Frontal cortex (tissue), 4 donors: ENCODE measurements at regions not wholly inside any gene's neighbourhood (a gene's known extent, or its start where the extent isn't known, plus 50 kb on each side); places are given as distances from the start of the nearest gene placed in this dataset. TPM values are rescaled to one million over a fixed set of nuclear protein-coding genes. Genes with fewer than 3 reads are reported as not detected.

Experiments used
- DNase-seq, 2 donors: peaks; one replicate each; pipeline ENCODE4 v3.0.0; 2012; ENCODE audit warnings: low spot score in 2 of 2
- FAIRE-seq: peaks from 2 replicates; lab custom pipeline; 2012; peaks lifted over from hg19 to GRCh38; lab: Jason Lieb, UNC
- small RNA-seq: library from RNA; depleted of rRNA; stranded (forward); fragments of <200 nt; gene quantifications from one replicate; pipeline ENCODE3, GENCODE V24; 2014
- donor health status: control.
- donor health status: control.
- donor health status: control.

DNA sequence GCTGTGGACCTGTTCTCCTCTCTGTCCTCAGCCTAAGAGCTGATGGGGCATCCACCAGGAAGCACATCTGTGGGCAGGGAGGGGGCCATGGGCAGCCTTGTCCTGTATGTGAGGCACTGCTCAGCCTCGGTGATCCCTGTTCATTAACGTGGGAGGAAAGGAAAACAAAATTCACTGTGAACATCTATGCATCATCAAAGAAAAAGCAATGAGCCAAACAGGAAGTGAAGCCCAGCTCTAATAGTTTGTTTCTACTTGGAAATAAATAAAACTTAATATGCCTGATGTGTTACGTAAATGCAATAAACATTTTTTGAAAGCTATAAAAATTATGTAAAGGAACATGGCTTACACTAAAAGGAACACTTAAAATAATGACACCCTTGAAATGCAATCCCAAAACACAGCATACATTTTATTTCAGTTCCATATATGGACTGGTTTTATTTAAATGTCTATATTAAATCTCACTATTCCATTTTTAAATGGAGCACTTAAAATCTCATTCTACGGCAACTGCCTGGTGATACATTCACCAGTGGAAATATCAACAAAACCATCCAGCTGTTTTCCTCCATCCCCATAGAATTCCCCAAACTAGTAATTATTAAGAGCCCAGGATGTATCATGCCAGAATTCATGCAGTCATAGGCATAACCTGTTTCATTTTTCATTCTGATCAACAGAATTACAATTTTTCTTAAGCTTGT is 78.3 kb downstream of the ZNF280B start:
- no peak for FAIRE-seq
- DNase-seq: no peak

GRCh38 chr22:22431271-22432220 is 77.0 kb downstream of the ZNF280B start:
- DNase-seq (peak; percentile 36 to 64), FAIRE-seq (no peak)

GRCh38 chr22:22432479-22432878 is 76.1 kb downstream of the ZNF280B start:
- FAIRE-seq: no peak

DNA sequence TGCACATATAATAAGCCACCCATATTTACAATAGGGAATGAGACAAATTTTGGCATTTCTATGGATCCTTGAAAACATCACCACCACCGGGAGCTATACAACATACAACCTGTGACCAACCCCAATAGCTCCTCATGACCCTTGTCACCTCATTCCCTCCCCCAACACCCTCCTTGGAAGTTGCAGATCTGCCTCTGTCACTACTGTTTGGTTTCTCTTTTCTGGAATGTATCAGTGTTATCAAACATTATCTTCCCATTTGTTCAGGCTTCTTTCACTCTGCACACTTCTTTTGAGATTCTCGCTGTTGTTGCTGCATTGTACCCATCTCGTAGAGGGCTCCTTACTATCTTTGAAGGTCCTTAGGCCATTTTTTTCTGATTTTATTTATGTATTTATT is 75.6 kb downstream of the ZNF280B start:
- FAIRE-seq: no peak
- no peak for DNase-seq

More at GRCh38 chr22:22432479-22432878, 76.1 kb downstream of the ZNF280B start:
- no peak for DNase-seq

GRCh38 chr22:22433770-22434169 is 74.8 kb downstream of the ZNF280B start:
- DNase-seq (no peak), FAIRE-seq (no peak)

Small RNA genes in the stretch of these regions (small RNA-seq; reads per million reads assigned to genes)
- gene AC245291.3 (not detected), gene IGLVVII-41-1 (not detected)
